Activated T-helper 1 cell treated with anti-CD3 and anti-CD28 coated beads, Interleukin-2, amount 50 U/mL, for 16 hours (primary cell): ENCODE measurements at regions not wholly inside any gene's neighbourhood (a gene's known extent, or its start where the extent isn't known, plus 50 kb on each side); places are given as distances from the start of the nearest gene placed in this dataset.
"Not testable (repeated sequence)": the region's sequence is repeated elsewhere in the genome, so short reads cannot be mapped to it uniquely, and the experiment has no call there.

ENCODE experiments used
- DNase-seq, 2 donors: peaks; one replicate each; pipeline ENCODE4 v3.0.0-alpha.2; 2020; ENCODE audit warnings: low read depth in 1 of 2, low spot score in 1 of 2

GRCh38 chr17:20935740-20936139 lies 107.1 kb downstream of the USP22 start:
- no peak for DNase-seq

GRCh38 chr17:20938244-20938643 lies 104.6 kb downstream of the USP22 start:
- no peak for DNase-seq

GRCh38 chr17:20938988-20939615 lies 103.7 kb downstream of the USP22 start:
- DNase-seq, result no peak

GRCh38 chr17:20941872-20942271 lies 100.9 kb downstream of the USP22 start:
- DNase-seq, result no peak

- DNase-seq, result no peak
Observed at GRCh38 chr17:20944014-20944865, 98.6 kb downstream of the USP22 start.

- DNase-seq, result not testable (repeated sequence)
Observed at GRCh38 chr17:20947708-20948107, 95.1 kb downstream of the USP22 start.

GRCh38 chr17:20948984-20949777 lies 93.6 kb downstream of the USP22 start:
- no peak for DNase-seq
